ENCODE measurements at regions not wholly inside any gene's neighbourhood (a gene's known extent, or its start where the extent isn't known, plus 50 kb on each side); places are given as distances from the start of the nearest gene placed in this dataset.

- ChIA-PET CTCF (interaction anchor here (0.5 kb wide), 1 partner anchor 1911 kb away, joined by 3 read pairs; no protein-coding TSS in a partner anchor), POLR2A (no interaction called here)
- Histone ChIP-seq H3K36me3 (ENCODE audit: control insufficient read depth in 4 of 4, insufficient read depth in 4 of 4, low read length in 3 of 4) (no peaks in the 10 kb centered on the region), H3K27ac (ENCODE audit: insufficient read depth in 1 of 2, low read depth in 1 of 2, low read length in 2 of 2, poor library complexity in 1 of 2, severe bottlenecking in 2 of 2) (no peak overlapping the region), H3K4me1 (ENCODE audit: control extremely low read depth in 1 of 4, control insufficient read depth in 4 of 4, insufficient read depth in 4 of 4, low read length in 3 of 4) (no peaks in the 10 kb centered on the region), H3K4me3 (ENCODE audit: control insufficient read depth in 1 of 7, extremely low read depth in 1 of 7, insufficient read depth in 4 of 7, low read depth in 2 of 7, low read length in 6 of 7) (no peak overlapping the region), H3K9me3 (ENCODE audit: control extremely low read depth in 1 of 5, control insufficient read depth in 4 of 5, insufficient read depth in 2 of 5, low read depth in 1 of 5, low read length in 4 of 5) (peaks cover 0 to 4% (median 0%) of the 10 kb centered on the region in 5 experiments), H3K27me3 (replicated peaks in 2 of 5; ENCODE audit: control insufficient read depth in 4 of 5, insufficient read depth in 5 of 5, low read length in 4 of 5) (no peaks in the 10 kb centered on the region)
- 100% methylated on average over 4 of the region's 6 CpGs for WGBS (ENCODE audit: insufficient coverage)
- no peak for DNase-seq
These were observed 93.7 kb upstream of the ACTBL2 start for GRCh38 chr5:57576317-57576716.

GRCh38 chr5:57575839-57576238 is 93.2 kb upstream of the ACTBL2 start:
- CTCF ChIA-PET = interaction anchor here (0.5 kb wide), 1 partner anchor 1912 kb away, joined by 3 read pairs; no protein-coding TSS in a partner anchor
- H3K4me3 ChIP-seq (ENCODE audit: control insufficient read depth in 1 of 7, extremely low read depth in 1 of 7, insufficient read depth in 4 of 7, low read depth in 2 of 7, low read length in 6 of 7) = no peak overlapping the region
- peaks cover 0 to 4% (median 0%) of the 10 kb centered on the region in 5 experiments for H3K9me3 ChIP-seq (ENCODE audit: control extremely low read depth in 1 of 5, control insufficient read depth in 4 of 5, insufficient read depth in 2 of 5, low read depth in 1 of 5, low read length in 4 of 5)
- 94% methylated on average over 9 of the region's 9 CpGs for WGBS (ENCODE audit: insufficient coverage)
- DNase-seq = no peak
- no peaks in the 10 kb centered on the region for H3K27me3 ChIP-seq (replicated peaks in 2 of 5; ENCODE audit: control insufficient read depth in 4 of 5, insufficient read depth in 5 of 5, low read length in 4 of 5)
- no peaks in the 10 kb centered on the region for H3K36me3 ChIP-seq (ENCODE audit: control insufficient read depth in 4 of 4, insufficient read depth in 4 of 4, low read length in 3 of 4)
- no peak overlapping the region for H3K27ac ChIP-seq (ENCODE audit: insufficient read depth in 1 of 2, low read depth in 1 of 2, low read length in 2 of 2, poor library complexity in 1 of 2, severe bottlenecking in 2 of 2)
- POLR2A ChIA-PET = no interaction called here
- H3K4me1 ChIP-seq (ENCODE audit: control extremely low read depth in 1 of 4, control insufficient read depth in 4 of 4, insufficient read depth in 4 of 4, low read length in 3 of 4) = no peaks in the 10 kb centered on the region

- Histone ChIP-seq H3K36me3 (ENCODE audit: control insufficient read depth in 4 of 4, insufficient read depth in 4 of 4, low read length in 3 of 4) (no peaks in the 10 kb centered on the region), H3K4me1 (ENCODE audit: control extremely low read depth in 1 of 4, control insufficient read depth in 4 of 4, insufficient read depth in 4 of 4, low read length in 3 of 4) (no peaks in the 10 kb centered on the region), H3K4me3 (ENCODE audit: control insufficient read depth in 1 of 7, extremely low read depth in 1 of 7, insufficient read depth in 4 of 7, low read depth in 2 of 7, low read length in 6 of 7) (no peak overlapping the region), H3K27me3 (replicated peaks in 2 of 5; ENCODE audit: control insufficient read depth in 4 of 5, insufficient read depth in 5 of 5, low read length in 4 of 5) (no peaks in the 10 kb centered on the region), H3K9me3 (ENCODE audit: control extremely low read depth in 1 of 5, control insufficient read depth in 4 of 5, insufficient read depth in 2 of 5, low read depth in 1 of 5, low read length in 4 of 5) (peaks cover 0 to 4% (median 0%) of the 10 kb centered on the region in 5 experiments), H3K27ac (ENCODE audit: insufficient read depth in 1 of 2, low read depth in 1 of 2, low read length in 2 of 2, poor library complexity in 1 of 2, severe bottlenecking in 2 of 2) (no peak overlapping the region)
- POLR2A ChIA-PET = no interaction called here
- DNase-seq = no peak
- CTCF ChIA-PET = no interaction called here
These were observed 89.8 kb upstream of the ACTBL2 start for GRCh38 chr5:57572461-57572860.

GRCh38 chr5:57569601-57570000 is 87.0 kb upstream of the ACTBL2 start:
- Histone ChIP-seq H3K27me3 (replicated peaks in 2 of 5; ENCODE audit: control insufficient read depth in 4 of 5, insufficient read depth in 5 of 5, low read length in 4 of 5) (no peaks in the 10 kb centered on the region), H3K4me1 (ENCODE audit: control extremely low read depth in 1 of 4, control insufficient read depth in 4 of 4, insufficient read depth in 4 of 4, low read length in 3 of 4) (no peaks in the 10 kb centered on the region), H3K4me3 (ENCODE audit: control insufficient read depth in 1 of 7, extremely low read depth in 1 of 7, insufficient read depth in 4 of 7, low read depth in 2 of 7, low read length in 6 of 7) (no peak overlapping the region), H3K9me3 (ENCODE audit: control extremely low read depth in 1 of 5, control insufficient read depth in 4 of 5, insufficient read depth in 2 of 5, low read depth in 1 of 5, low read length in 4 of 5) (no peaks in the 10 kb centered on the region), H3K27ac (ENCODE audit: insufficient read depth in 1 of 2, low read depth in 1 of 2, low read length in 2 of 2, poor library complexity in 1 of 2, severe bottlenecking in 2 of 2) (no peak overlapping the region), H3K36me3 (ENCODE audit: control insufficient read depth in 4 of 4, insufficient read depth in 4 of 4, low read length in 3 of 4) (no peaks in the 10 kb centered on the region)
- no CpG with 5 or more reads among the region's 1 CpG for WGBS (ENCODE audit: insufficient coverage)
- no peak for DNase-seq
- POLR2A ChIA-PET = no interaction called here
- CTCF ChIA-PET = interaction anchor here (1.2 kb wide), 1 partner anchor 12 kb away, joined by 3 read pairs; no protein-coding TSS in a partner anchor

GRCh38 chr5:57568136-57568535 is 85.5 kb upstream of the ACTBL2 start:
- CTCF ChIA-PET = interaction anchor here (0.6 kb wide), 1 partner anchor 76 kb away, joined by 3 read pairs; no protein-coding TSS in a partner anchor
- Histone ChIP-seq H3K27ac (ENCODE audit: insufficient read depth in 1 of 2, low read depth in 1 of 2, low read length in 2 of 2, poor library complexity in 1 of 2, severe bottlenecking in 2 of 2) (no peak overlapping the region), H3K36me3 (ENCODE audit: control insufficient read depth in 4 of 4, insufficient read depth in 4 of 4, low read length in 3 of 4) (no peaks in the 10 kb centered on the region), H3K4me1 (ENCODE audit: control extremely low read depth in 1 of 4, control insufficient read depth in 4 of 4, insufficient read depth in 4 of 4, low read length in 3 of 4) (no peaks in the 10 kb centered on the region), H3K4me3 (ENCODE audit: control insufficient read depth in 1 of 7, extremely low read depth in 1 of 7, insufficient read depth in 4 of 7, low read depth in 2 of 7, low read length in 6 of 7) (no peak overlapping the region), H3K27me3 (replicated peaks in 2 of 5; ENCODE audit: control insufficient read depth in 4 of 5, insufficient read depth in 5 of 5, low read length in 4 of 5) (no peaks in the 10 kb centered on the region), H3K9me3 (ENCODE audit: control extremely low read depth in 1 of 5, control insufficient read depth in 4 of 5, insufficient read depth in 2 of 5, low read depth in 1 of 5, low read length in 4 of 5) (no peaks in the 10 kb centered on the region)
- no CpG with 5 or more reads among the region's 3 CpGs for WGBS (ENCODE audit: insufficient coverage)
- no peak for DNase-seq
- POLR2A ChIA-PET = no interaction called here

- no peak for DNase-seq
- 97% methylated on average over 4 of the region's 5 CpGs for WGBS (ENCODE audit: insufficient coverage)
- POLR2A ChIA-PET = no interaction called here
These were observed 84.3 kb upstream of the ACTBL2 start for GRCh38 chr5:57566914-57567313.

GRCh38 chr5:57561231-57561842 is 78.7 kb upstream of the ACTBL2 start:
- POLR2A ChIA-PET = no interaction called here

More at GRCh38 chr5:57566914-57567313, 84.3 kb upstream of the ACTBL2 start:
- Histone ChIP-seq H3K27me3 (replicated peaks in 2 of 5; ENCODE audit: control insufficient read depth in 4 of 5, insufficient read depth in 5 of 5, low read length in 4 of 5) (no peaks in the 10 kb centered on the region), H3K4me3 (ENCODE audit: control insufficient read depth in 1 of 7, extremely low read depth in 1 of 7, insufficient read depth in 4 of 7, low read depth in 2 of 7, low read length in 6 of 7) (no peak overlapping the region), H3K9me3 (ENCODE audit: control extremely low read depth in 1 of 5, control insufficient read depth in 4 of 5, insufficient read depth in 2 of 5, low read depth in 1 of 5, low read length in 4 of 5) (no peaks in the 10 kb centered on the region), H3K27ac (ENCODE audit: insufficient read depth in 1 of 2, low read depth in 1 of 2, low read length in 2 of 2, poor library complexity in 1 of 2, severe bottlenecking in 2 of 2) (no peak overlapping the region), H3K36me3 (ENCODE audit: control insufficient read depth in 4 of 4, insufficient read depth in 4 of 4, low read length in 3 of 4) (no peaks in the 10 kb centered on the region), H3K4me1 (ENCODE audit: control extremely low read depth in 1 of 4, control insufficient read depth in 4 of 4, insufficient read depth in 4 of 4, low read length in 3 of 4) (no peaks in the 10 kb centered on the region)
- CTCF ChIA-PET = no interaction called here

More at GRCh38 chr5:57561231-57561842, 78.7 kb upstream of the ACTBL2 start:
- Histone ChIP-seq H3K4me1 (ENCODE audit: control extremely low read depth in 1 of 4, control insufficient read depth in 4 of 4, insufficient read depth in 4 of 4, low read length in 3 of 4) (no peaks in the 10 kb centered on the region), H3K27ac (ENCODE audit: insufficient read depth in 1 of 2, low read depth in 1 of 2, low read length in 2 of 2, poor library complexity in 1 of 2, severe bottlenecking in 2 of 2) (no peak overlapping the region), H3K9me3 (ENCODE audit: control extremely low read depth in 1 of 5, control insufficient read depth in 4 of 5, insufficient read depth in 2 of 5, low read depth in 1 of 5, low read length in 4 of 5) (no peaks in the 10 kb centered on the region), H3K4me3 (ENCODE audit: control insufficient read depth in 1 of 7, extremely low read depth in 1 of 7, insufficient read depth in 4 of 7, low read depth in 2 of 7, low read length in 6 of 7) (no peak overlapping the region), H3K36me3 (ENCODE audit: control insufficient read depth in 4 of 4, insufficient read depth in 4 of 4, low read length in 3 of 4) (no peaks in the 10 kb centered on the region), H3K27me3 (replicated peaks in 2 of 5; ENCODE audit: control insufficient read depth in 4 of 5, insufficient read depth in 5 of 5, low read length in 4 of 5) (no peaks in the 10 kb centered on the region)
- DNase-seq = no peak
- 100% methylated on average over 3 of the region's 3 CpGs for WGBS (ENCODE audit: insufficient coverage)
- CTCF ChIA-PET = no interaction called here

All from common myeloid progenitor, CD34-positive (primary cell).